Ishikawa (cell line): ENCODE measurements at regions not wholly inside any gene's neighbourhood (a gene's known extent, or its start where the extent isn't known, plus 50 kb on each side); places are given as distances from the start of the nearest gene placed in this dataset.

ENCODE experiments used
- CEBPB ChIP-seq: IDR thresholded peaks from 2 replicates; pipeline ENCODE4 v1.6.1; 2012
- CREB1 ChIP-seq: IDR thresholded peaks from 2 replicates; pipeline ENCODE4 v1.6.1; 2012; ENCODE audit warnings: low read depth
- EGR1 ChIP-seq: IDR thresholded peaks from 2 replicates; pipeline ENCODE4 v1.6.1; 2012
- EP300 ChIP-seq: IDR thresholded peaks from 2 replicates; pipeline ENCODE4 v1.6.1; 2012; ENCODE audit warnings: borderline replicate concordance
- FOXM1 ChIP-seq: IDR thresholded peaks from 2 replicates; pipeline ENCODE4 v1.6.1; 2012; ENCODE audit warnings: low read depth, borderline replicate concordance
- MAX ChIP-seq: IDR thresholded peaks from 2 replicates; pipeline ENCODE4 v1.6.1; 2012
- NFIC ChIP-seq: IDR thresholded peaks from 2 replicates; pipeline ENCODE4 v1.6.1; 2012
- RAD21 ChIP-seq: IDR thresholded peaks from 2 replicates; pipeline ENCODE4 v1.6.1; 2012; ENCODE audit warnings: low read depth
- REST ChIP-seq: IDR thresholded peaks from 2 replicates; pipeline ENCODE4 v1.6.1; 2012; ENCODE audit warnings: low read depth, mild to moderate bottlenecking
- TAF1 ChIP-seq: IDR thresholded peaks from 2 replicates; pipeline ENCODE4 v1.6.1; 2012; ENCODE audit warnings: low read depth, mild to moderate bottlenecking
- TCF12 ChIP-seq: IDR thresholded peaks from 2 replicates; pipeline ENCODE4 v1.6.1; 2012; ENCODE audit warnings: low read depth
- TEAD4 ChIP-seq: IDR thresholded peaks from 2 replicates; pipeline ENCODE4 v1.6.1; 2012
- USF1 ChIP-seq: IDR thresholded peaks from 2 replicates; pipeline ENCODE4 v1.6.1; 2012
- YY1 ChIP-seq: IDR thresholded peaks from 2 replicates; pipeline ENCODE4 v1.6.1; 2012; ENCODE audit warnings: low read depth
- ZBTB7A ChIP-seq: IDR thresholded peaks from 2 replicates; pipeline ENCODE4 v1.6.1; 2012; ENCODE audit warnings: low read depth

- TF ChIP-seq NFIC: no peak
Observed at GRCh38 chrX:96445531-96446065, 239.0 kb upstream of the DIAPH2 start.

- TF ChIP-seq USF1: no peak
- no peak for TF ChIP-seq EGR1
- no peak for TF ChIP-seq NFIC
- TF ChIP-seq ZBTB7A: no peak
- TF ChIP-seq MAX: no peak
- TF ChIP-seq EP300: no peak
- TF ChIP-seq TCF12: no peak
- TF ChIP-seq TEAD4: no peak
Observed at GRCh38 chrX:96446524-96446923, 238.1 kb upstream of the DIAPH2 start.

- no peak for TF ChIP-seq YY1
- TF ChIP-seq EP300: no peak
- no peak for TF ChIP-seq TEAD4
- no peak for TF ChIP-seq REST
- no peak for TF ChIP-seq FOXM1
- no peak for TF ChIP-seq TAF1
Observed at GRCh38 chrX:96447161-96447560, 237.5 kb upstream of the DIAPH2 start.

- TF ChIP-seq TEAD4: no peak
- TF ChIP-seq ZBTB7A: no peak
- TF ChIP-seq FOXM1: no peak
- TF ChIP-seq NFIC: no peak
- no peak for TF ChIP-seq CREB1
- TF ChIP-seq TCF12: no peak
- no peak for TF ChIP-seq MAX
- TF ChIP-seq YY1: no peak
- no peak for TF ChIP-seq CEBPB
- TF ChIP-seq EP300: no peak
- no peak for TF ChIP-seq REST
Observed at GRCh38 chrX:96449191-96449590, 235.5 kb upstream of the DIAPH2 start.

- TF ChIP-seq FOXM1 (no peak), EGR1 (no peak), TCF12 (no peak), EP300 (no peak), TEAD4 (no peak), YY1 (no peak), ZBTB7A (no peak)
Observed at GRCh38 chrX:96449896-96450295, 234.7 kb upstream of the DIAPH2 start.

GRCh38 chrX:96453139-96453538 lies 231.5 kb upstream of the DIAPH2 start:
- no peak for TF ChIP-seq MAX
- TF ChIP-seq EP300: no peak
- TF ChIP-seq TEAD4: no peak

- TF ChIP-seq EGR1 (no peak), CEBPB (no peak)
Observed at GRCh38 chrX:96455078-96455477, 229.6 kb upstream of the DIAPH2 start.

GRCh38 chrX:96464880-96465558 lies 219.6 kb upstream of the DIAPH2 start:
- TF ChIP-seq TEAD4: no peak
- no peak for TF ChIP-seq CEBPB
- TF ChIP-seq EP300: no peak
- no peak for TF ChIP-seq ZBTB7A
- TF ChIP-seq YY1: no peak
- no peak for TF ChIP-seq RAD21
- no peak for TF ChIP-seq NFIC
- no peak for TF ChIP-seq CREB1
